GM21423 (cell line): ENCODE measurements at regions not wholly inside any gene's neighbourhood (a gene's known extent, or its start where the extent isn't known, plus 50 kb on each side); places are given as distances from the start of the nearest gene placed in this dataset.
A peak's percentile ranks its signal among the peaks of the same experiment; 100 is the strongest.

Experiments
- ATAC-seq: cut with Tn5 transposase; IDR thresholded peaks from one replicate; pipeline ENCODE4 v1.9.1; 2021; ENCODE audit warnings: mild to moderate bottlenecking, moderate library complexity; ENCODE audit not compliant: unreplicated experiment

DNA sequence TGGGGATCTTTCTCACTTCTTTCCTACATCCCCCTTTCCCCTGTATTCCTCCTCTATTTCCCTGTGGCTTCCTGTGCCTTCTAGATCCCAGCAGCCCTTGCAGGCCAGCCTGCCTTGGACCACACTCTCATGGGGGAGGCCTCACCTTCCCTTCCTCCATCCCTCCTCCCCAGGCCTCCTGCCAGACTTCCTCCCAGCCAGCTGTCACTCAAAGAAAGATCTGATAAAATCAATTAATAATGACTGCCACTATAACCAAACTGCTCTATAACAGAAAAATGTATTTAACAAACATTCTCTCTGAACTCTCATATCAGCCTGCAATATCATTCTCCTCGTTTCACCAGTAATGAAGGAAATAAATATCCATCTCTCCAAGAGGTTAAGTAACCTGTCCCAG, 144.9 kb upstream of the SIX2 start:
- no peak for ATAC-seq

DNA sequence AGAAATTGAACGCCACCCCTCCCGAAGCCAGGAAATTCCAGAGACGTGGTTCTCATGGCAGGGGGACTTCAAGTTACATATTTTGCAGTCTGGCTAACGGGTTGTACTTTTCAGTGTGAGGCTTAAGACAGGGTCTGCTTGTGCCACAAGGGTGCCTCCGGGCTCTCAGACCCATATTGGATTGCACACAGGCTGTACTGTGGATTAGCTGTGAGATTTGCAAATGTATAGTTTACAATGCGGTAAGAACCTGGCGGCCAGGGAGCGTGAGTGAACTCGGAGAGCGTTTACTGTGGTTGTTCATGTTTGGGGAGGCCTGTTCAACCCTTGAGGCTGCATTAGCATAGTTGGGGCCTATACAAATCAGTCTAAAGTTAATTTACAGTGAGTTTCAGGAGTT, 143.9 kb upstream of the SIX2 start:
- ATAC-seq = no peak

DNA sequence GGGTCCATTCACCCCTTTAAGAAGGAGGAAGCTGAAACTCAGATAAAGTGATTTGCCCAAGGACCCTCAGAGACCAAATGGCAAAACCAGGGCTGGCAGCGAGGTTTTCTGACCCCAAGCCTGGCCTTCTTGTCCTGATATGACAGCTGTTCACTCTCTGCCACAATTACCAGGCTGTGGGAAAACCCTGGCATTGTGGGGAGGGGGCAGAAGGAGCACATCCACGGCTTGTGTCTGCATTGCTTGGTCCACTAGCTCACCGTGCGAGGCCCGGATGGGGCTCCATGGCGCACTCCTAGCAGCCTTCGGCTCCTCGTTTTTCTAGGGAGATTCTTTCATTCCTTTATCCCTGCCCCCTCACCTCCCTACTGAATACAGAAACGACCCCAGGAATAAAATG, 143.4 kb upstream of the SIX2 start:
- ATAC-seq = no peak

DNA sequence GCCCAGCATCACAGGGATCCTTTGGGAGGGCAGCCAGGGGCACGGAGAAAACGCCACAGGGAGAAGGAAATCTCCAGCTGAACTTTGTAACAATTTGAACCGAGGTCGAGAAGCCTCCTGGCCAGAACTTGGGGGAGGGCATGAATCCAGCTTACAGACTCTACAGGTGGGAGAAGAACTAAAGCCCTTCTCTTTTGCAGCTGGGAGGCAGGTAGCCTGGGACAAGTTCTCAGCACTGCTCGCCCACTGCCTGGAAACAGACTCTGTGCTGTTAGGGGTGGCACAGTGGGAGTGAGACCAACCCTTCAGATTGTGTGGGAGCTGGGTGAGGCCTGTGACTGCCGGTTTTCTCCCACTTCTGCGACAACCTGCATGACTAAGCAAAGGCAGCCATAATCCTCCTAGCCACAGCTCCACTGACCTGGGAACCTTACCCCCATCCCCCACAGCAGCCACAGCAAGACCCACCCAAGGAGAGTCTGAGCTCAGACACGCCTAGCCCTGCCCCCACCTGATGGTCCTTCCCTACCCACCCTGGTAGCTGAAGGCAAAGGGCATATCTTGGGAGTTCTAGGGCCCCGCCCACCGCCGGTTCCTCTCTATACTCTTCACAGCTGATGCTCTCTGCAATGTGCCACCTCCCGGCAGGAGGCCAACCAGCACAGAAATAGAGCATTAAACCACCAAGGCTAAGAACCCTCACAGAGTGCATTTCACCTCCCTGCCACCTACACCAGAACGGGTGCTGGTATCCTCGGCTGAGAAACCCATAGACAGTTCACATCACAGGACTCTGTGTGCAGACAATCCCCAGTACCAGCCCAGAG, 136.0 kb upstream of the SIX2 start:
- ATAC-seq = no peak

DNA sequence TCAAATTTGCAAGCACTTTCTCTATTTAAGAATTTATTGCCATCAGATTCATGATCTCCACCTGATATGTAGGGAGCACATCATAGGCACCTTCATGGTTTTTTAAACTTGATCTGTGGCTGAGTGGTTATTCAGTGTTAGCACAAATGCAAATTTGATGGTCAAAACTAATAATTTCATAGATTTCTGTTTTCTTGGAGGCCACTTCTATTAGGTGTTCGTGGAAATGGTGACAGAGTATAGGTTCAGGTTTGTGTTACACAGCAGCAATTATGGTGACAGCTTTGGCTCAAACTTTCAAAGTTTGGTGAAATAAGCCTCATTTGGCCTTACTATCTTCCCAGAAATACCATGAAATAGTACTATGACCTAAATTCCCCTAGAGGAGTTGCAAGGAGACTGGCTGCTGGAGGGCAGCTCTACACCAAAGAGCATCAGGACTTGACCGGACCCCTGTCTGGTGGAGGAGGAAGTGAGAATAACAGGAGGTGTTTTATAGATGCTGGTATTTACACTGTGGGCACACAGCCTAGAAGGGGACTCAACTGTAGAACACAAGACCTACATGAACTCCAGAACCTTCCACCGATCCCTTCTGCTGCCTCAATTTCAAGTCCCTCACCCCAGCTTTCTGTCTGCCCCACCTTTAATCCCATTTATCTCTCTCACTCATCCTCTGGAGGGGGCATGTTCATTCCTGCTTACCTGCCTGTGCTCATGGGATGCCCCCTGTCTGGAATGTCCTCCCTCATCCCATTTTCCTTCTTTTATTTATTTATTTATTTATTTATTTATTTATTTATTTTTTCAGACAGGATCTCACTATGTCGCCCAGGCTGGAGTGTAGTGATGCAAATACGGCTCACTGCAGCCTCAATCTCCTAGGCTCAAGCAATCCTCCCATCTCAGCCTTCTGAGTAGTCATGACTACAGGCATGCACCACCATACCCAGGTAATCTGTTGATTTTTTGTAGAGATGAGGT, 132.9 kb upstream of the SIX2 start:
- ATAC-seq = peak; percentile 62

DNA sequence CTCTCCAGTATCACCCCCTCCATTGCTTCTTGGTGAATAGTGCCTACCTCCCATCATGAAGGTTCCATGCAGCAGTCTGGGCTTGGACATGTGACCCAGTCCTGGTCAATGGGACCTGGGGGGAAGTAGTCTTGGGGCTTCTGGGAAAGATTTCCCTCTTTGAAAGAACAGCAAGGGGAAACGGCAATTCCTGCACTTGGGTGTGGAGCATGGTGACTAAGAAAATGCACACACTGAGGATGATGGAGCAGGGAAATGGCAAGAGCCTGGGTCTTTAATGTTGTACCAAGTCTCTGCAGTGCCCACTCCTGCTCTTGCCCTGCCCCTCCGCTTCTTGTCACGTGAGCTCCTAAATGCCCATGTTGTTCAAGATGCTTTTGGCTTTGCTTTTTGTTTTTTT, 131.4 kb upstream of the SIX2 start:
- no peak for ATAC-seq

DNA sequence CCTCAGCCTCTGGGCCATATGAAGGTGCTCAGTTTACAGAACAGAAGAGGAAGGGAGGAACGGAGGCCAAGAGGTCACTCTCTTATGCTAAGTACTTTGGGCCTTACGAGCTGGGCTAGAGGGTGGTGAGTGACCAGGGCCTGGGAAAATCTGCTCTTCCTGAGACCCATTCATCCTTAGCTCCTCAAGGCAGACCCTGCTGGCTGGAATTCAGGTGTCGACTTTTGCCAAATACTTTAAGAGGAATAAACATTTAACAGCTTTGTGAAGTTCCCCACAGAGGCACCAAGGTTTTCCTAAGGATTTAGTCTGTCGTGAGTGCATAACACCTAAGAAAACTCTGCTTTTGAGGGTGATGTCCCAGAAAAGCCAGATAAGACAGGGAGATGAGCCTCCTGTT, 129.7 kb upstream of the SIX2 start:
- ATAC-seq = no peak

DNA sequence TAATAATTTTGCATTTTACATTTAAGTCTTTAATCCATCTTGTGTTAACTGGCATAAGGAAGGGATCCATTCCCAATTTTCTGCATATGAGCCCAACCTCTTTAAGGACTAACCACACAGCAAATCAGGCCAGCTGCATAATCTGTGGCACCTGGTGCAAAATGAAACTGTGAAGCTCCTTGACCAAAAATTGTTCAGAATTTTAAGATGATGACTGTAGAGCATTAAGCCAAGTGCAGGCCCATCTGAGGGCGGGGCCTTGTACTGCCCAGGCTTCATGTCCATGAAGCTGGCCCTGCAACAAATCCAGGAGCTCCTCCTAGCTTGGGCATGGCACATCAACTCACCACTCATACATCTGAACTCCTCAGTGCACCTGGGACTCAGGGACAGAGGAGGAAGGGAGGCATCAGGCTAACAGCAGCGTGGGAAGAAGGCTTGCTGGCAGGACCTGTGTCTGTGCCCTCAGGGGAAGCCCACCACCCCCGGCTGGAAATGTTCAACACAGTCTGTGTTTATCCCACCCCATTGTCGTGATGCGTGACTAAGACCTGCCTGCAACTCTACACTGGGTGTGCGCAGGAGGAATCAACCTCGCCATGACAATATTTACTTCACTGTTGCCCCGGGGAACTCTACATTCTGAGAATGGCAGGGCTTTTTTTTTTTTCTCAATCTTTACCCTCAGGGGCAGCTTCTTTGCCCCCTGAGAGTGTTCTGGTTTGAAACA, 128.9 kb upstream of the SIX2 start:
- ATAC-seq = no peak

DNA sequence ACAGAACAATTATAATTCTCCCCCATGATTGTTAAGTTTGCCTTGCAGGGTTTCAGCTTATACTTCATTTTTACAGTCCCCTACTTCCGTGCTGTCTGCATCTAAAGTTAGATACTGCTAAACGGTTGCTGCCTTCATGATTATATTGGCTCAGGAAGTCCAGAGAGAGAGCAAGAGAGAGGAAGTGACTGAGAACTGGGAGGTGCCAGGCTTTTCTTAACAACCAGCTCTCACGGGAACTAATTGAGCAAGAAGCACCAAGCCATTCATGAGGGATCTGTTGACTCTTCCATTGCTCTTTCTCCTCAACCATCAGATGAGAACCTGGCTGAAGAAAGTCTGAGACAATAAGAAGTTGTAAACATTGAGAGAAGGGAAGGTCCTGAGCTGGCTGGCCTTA, 125.5 kb upstream of the SIX2 start:
- ATAC-seq = no peak

DNA sequence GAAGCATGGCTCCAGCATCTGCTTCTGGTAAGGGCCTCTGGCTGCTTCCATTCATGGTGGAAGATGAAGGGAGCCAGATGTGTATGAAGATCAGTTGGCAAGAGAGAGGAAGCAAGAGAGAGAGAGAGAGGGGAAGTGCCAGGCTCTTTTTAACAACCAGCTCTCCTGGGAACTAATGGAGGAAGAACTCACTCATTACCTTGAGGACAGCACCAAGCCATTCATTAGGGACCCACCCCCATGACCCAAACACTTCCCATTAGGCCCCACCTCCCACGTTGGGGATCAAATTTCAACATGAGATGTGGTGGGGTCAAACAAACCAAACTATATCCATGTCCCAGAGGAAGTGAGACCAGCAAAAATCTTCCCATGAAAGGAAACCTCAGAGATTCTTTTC, 124.8 kb upstream of the SIX2 start:
- ATAC-seq = no peak

DNA sequence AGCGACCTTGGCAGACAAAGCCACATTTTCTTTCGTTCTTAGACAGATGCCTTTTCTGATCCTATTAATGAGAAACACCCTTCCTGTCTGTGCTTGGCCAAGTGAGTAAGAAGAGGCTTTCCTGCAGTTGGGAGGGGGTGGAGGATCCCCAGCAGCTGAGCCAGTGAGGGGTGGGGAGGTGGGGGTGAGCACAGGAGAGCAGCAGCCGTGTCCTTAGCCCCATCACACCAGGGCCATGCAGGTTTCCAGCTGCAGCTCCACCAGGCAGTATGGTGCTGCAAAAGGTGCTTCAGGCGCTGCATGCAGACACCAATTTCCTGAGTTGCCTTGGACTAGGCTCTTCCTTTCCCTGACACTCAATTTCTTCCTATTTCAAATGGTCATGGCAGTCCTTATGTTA, 123.3 kb upstream of the SIX2 start:
- peak; percentile 42 for ATAC-seq

DNA sequence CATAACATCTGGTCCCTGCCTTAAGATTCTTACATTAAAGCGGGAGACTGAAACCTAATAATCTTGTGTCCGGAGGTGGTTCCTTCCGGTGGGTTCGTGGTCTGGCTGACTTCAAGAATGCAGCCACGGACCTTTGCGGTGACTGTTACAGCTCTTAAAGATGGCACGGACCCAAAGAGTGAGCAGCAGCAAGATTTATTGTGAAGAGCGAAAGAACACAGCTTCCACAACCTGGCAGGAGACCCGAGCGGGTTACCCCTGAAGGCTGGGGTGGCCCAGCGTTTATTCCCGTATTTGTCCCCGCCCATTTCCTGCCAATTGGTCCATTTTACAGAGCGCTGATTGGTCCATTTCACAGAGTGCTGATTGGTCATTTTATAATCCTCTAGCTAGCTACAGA, 122.3 kb upstream of the SIX2 start:
- no peak for ATAC-seq

DNA sequence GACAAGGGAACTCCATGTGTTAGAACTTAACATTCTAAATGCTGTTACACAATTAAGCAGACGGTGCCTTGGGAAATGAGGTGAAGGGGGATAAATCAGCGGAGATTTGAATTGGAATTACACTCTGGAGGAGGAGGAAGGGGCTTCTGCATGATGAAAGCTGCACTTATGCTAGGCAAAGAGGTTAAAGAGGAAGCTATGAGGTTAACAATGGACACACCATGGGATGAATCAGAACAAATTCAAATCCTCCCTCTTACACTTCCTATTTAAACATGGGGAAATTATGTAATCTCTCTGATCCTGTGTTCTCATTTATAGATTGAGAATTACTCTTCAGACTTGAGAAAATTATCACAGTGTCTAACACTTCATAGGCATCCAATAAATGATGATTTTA, 121.5 kb upstream of the SIX2 start:
- ATAC-seq = no peak

DNA sequence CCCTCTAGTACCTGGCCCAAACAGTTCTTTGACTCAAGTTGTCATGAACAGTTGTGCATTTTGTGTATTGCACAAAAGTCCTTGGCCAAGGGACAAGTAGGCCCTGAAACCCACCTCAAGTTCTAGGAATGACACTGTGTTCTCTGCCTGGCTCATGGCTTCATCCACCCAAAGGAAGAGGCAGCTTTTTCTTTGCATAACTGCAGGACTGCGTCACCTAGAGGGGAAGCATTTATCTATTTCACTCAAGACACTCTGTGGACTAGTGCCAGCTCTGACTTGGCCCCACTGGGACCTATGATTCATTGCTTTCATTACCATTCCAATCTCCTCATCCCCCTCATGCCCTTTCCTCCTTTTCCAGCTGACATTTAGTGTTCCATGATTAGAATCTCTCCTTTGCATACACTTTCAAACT, 119.3 kb upstream of the SIX2 start:
- no peak for ATAC-seq

DNA sequence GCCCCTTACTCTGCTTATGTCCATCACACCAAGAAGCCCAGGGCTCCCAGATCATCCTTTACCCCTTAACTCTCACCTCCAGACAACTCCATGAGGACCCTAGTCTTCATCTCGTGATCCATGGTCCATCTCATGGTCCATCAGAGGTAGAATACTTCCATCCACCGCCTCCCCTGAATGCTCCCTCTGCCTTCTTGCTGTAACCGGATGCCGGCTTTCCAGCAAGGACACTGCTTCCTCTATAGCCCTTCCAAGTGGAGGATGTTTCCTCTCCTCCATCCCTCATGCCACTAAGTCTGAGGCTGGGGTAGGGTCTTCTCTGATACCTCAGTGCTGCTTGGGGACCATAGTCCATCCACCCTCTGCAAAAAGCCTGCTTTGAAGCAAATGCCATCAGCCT, 118.6 kb upstream of the SIX2 start:
- no peak for ATAC-seq

DNA sequence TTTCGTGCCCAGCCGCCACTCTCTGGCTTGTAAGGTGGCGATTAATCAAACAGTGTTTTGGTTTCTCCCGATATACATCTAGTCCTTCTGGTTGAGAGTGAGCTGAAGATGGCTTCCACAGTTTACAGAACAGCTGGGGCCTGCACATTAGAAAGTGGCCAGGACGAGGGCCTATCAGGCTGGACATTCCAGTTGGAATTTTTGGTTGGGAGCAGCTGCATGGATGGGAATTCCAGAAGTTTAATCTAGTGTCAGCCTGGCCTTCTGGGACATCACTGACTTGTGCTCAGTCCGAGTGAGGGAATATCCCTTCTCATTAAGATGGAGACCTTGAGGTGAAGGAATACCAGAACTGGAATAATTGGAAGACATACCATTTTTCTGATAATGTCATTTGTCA, 118.1 kb upstream of the SIX2 start:
- ATAC-seq = no peak

DNA sequence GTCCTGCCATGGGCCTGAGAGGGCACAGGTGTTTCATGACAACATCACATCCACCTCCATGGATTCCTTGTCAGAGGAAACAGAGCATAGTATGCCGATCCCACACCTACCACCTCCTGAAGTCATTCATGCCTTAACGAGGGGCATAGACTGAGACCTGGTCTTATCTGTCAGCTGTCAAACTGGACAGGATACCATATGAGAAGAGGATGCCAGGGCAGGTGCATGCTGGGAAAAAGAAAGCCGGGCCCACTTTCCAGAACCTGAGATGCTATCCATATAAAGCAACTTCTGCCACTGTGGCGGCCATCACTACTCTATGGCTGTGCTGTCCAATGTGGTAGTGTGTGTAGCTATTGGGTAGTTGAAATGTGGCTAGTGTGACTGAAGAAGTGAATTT, 116.0 kb upstream of the SIX2 start:
- ATAC-seq = no peak

DNA sequence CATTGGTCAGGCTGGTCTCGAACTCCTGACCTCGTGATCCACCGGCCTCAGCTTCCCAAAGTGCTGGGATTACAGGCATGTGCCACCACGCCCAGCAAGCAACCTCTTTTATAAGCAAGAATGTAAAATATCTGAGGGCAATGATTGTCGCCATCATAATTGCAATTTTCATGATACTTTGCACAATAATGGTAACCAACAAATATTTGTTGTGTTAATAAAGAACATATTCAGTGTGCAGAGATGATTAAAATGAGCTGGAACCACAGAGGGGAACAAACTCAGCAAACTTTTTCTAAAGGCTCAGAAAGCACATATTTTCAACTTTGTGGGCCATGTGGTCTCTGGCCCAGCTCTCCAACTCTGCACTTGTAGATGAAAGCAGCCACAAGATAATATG, 115.2 kb upstream of the SIX2 start:
- ATAC-seq = no peak

DNA sequence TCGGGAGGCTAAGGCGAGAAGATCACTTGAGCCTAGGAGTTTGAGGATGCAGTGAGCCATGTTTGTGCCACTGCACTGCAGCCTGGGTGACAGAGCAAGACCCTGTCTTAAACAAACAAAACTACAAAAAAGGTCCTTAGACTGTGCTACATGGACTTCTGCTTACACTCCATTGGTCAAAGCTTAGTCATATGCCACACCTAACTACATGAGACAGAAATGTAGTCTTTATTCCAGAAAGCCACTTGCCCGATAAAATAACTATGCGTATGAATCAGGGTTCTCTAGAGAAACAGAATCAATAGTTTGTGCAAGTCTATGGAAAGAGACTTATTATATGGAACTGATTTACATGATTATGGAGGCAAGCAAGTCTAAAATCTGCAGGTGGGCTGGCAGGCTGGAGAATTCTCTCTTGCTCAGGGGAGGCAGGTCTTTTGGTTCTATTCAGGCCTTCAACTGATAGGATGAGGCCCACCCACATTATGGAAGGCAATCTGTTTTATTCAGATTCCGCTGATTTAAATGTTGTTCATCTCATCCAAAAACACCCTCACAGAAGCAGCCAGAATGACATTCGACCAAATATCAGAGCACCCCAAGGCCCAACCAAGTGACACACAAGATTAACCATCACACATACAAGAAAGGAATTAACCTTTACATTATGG, 114.4 kb upstream of the SIX2 start:
- ATAC-seq = no peak

DNA sequence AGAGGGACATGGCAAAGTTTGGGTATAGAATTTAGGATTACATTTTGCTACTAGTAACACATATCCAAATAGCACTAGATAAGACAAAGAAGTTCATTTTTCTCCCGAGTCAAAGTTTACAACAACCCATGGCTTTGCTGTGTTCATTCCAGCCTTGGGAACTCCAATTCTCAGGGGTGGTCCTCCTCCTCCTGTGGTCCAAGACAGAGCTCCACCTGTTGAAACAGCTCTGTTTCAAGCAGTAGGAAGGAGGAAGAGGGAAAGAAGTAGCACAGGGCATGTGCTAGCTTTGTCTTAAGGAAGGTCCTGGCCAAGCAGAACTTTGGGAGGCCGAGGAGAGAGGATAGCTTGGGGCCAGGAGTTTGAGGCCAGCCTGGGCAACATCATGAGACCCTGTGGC, 113.8 kb upstream of the SIX2 start:
- no peak for ATAC-seq
